Neuronal stem cell (in vitro differentiated cells): ENCODE measurements at regions not wholly inside any gene's neighbourhood (a gene's known extent, or its start where the extent isn't known, plus 50 kb on each side); places are given as distances from the start of the nearest gene placed in this dataset.
"Not testable (repeated sequence)": the region's sequence is repeated elsewhere in the genome, so short reads cannot be mapped to it uniquely, and the experiment has no call there.

Experiments used
- DNase-seq: peaks from one replicate; pipeline ENCODE4 v3.0.0-alpha.2; 2013; ENCODE audit warnings: low spot score
- H2AFZ ChIP-seq: one replicate; pipeline ENCODE4 v1.6.1; 2013; ENCODE audit warnings: mild to moderate bottlenecking, low read length, inconsistent platforms
- H2AK5ac ChIP-seq: 2 replicates; pipeline ENCODE4 v1.6.1; 2013; ENCODE audit warnings: low read depth, mild to moderate bottlenecking, inconsistent platforms, low read length, moderate library complexity, mixed read lengths
- H2BK120ac ChIP-seq: 2 replicates; pipeline ENCODE4 v1.6.1; 2013; ENCODE audit warnings: low read depth, mild to moderate bottlenecking, inconsistent platforms, low read length, moderate library complexity, mixed read lengths
- H2BK12ac ChIP-seq: one replicate; pipeline ENCODE4 v1.6.1; 2013; ENCODE audit warnings: low read length, inconsistent platforms
- H2BK15ac ChIP-seq: 2 replicates; pipeline ENCODE4 v1.6.1; 2013; ENCODE audit warnings: mild to moderate bottlenecking, low read length, inconsistent platforms, mixed read lengths
- H2BK5ac ChIP-seq: one replicate; pipeline ENCODE4 v1.6.1; 2013; ENCODE audit warnings: inconsistent platforms, mild to moderate bottlenecking, low read length, moderate library complexity
- H3K14ac ChIP-seq: one replicate; pipeline ENCODE4 v1.6.1; 2013; ENCODE audit warnings: low read length, inconsistent platforms
- H3K18ac ChIP-seq: 2 replicates; pipeline ENCODE4 v1.6.1; 2013; ENCODE audit warnings: low read length, inconsistent platforms
- H3K23ac ChIP-seq: 2 replicates; pipeline ENCODE4 v1.6.1; 2013; ENCODE audit warnings: low read depth, mild to moderate bottlenecking, mixed read lengths, low read length, inconsistent platforms; ENCODE audit not compliant: poor library complexity
- H3K27ac ChIP-seq: replicated peaks from 3 replicates; pipeline ENCODE4 v1.5.1; 2013; ENCODE audit warnings: low read length, inconsistent platforms
- H3K27me3 ChIP-seq, 3 experiments: 2 replicates each; pipeline ENCODE4 v1.6.1; 2013; ENCODE audit warnings: low read length in 3 of 3, mild to moderate bottlenecking in 2 of 3, inconsistent platforms in 1 of 3, low read depth in 1 of 3, mixed read lengths in 1 of 3, moderate library complexity in 1 of 3; ENCODE audit not compliant: control insufficient read depth in 3 of 3, insufficient read depth in 3 of 3
- H3K36me3 ChIP-seq, 2 donors: replicated peaks in 1 of 2; 2 replicates each; pipeline ENCODE4 v1.6.1; 2013; ENCODE audit warnings: low read length in 2 of 2; ENCODE audit not compliant: control insufficient read depth in 2 of 2, insufficient read depth in 2 of 2
- H3K4ac ChIP-seq: 2 replicates; pipeline ENCODE4 v1.6.1; 2013; ENCODE audit warnings: inconsistent platforms, mild to moderate bottlenecking, low read length, moderate library complexity
- H3K4me1 ChIP-seq, 2 donors: 1 replicate in 1 of 2; 2 replicates in 1 of 2; pipeline ENCODE4 v1.6.1; 2013; ENCODE audit warnings: low read length in 2 of 2, low read depth in 1 of 2; ENCODE audit not compliant: control insufficient read depth in 2 of 2, insufficient read depth in 1 of 2
- H3K4me2 ChIP-seq: one replicate; pipeline ENCODE4 v1.6.1; 2013; ENCODE audit warnings: mild to moderate bottlenecking, low read length, inconsistent platforms; ENCODE audit not compliant: insufficient read depth, poor library complexity, severe bottlenecking
- H3K4me3 ChIP-seq, 2 donors: 2 replicates each; pipeline ENCODE4 v1.5.1; 2013; ENCODE audit warnings: low read length in 2 of 2, mild to moderate bottlenecking in 2 of 2, inconsistent platforms in 1 of 2, moderate library complexity in 1 of 2
- H3K79me1 ChIP-seq: one replicate; pipeline ENCODE4 v1.6.1; 2013; ENCODE audit warnings: low read depth, mild to moderate bottlenecking, inconsistent platforms, low read length, moderate library complexity
- H3K9ac ChIP-seq: one replicate; pipeline ENCODE4 v1.6.1; 2013; ENCODE audit warnings: mild to moderate bottlenecking, low read depth, low read length, inconsistent platforms; ENCODE audit not compliant: poor library complexity
- H3K9me3 ChIP-seq, 2 donors: replicated peaks in 1 of 2; 2 replicates each; pipeline versions ENCODE3 to v1.6.1; 2013; ENCODE audit warnings: low read length in 2 of 2, mild to moderate bottlenecking in 2 of 2, inconsistent platforms in 1 of 2, low read depth in 1 of 2, mixed read lengths in 1 of 2, moderate library complexity in 1 of 2; ENCODE audit not compliant: control insufficient read depth in 2 of 2, insufficient read depth in 1 of 2
- H4K8ac ChIP-seq: one replicate; pipeline ENCODE4 v1.6.1; 2013; ENCODE audit warnings: low read depth, mild to moderate bottlenecking, inconsistent platforms, low read length, moderate library complexity
- H4K91ac ChIP-seq: one replicate; pipeline ENCODE4 v1.6.1; 2013; ENCODE audit warnings: low read length, low read depth, mild to moderate bottlenecking, inconsistent platforms; ENCODE audit not compliant: poor library complexity
- WGBS, 2 donors: extraction: QIAGEN DNeasy Blood & Tissue Kit; methylation state at CpG; one replicate each; pipeline ENCODE4 v1.1.7; 2013; ENCODE audit warnings: missing lambda C conversion rate in 2 of 2, mixed read lengths in 1 of 2; ENCODE audit not compliant: insufficient read length in 2 of 2, insufficient replicate concordance in 1 of 2; ENCODE audit errors: extremely low coverage in 2 of 2; 5-methylcytosine and 5-hydroxymethylcytosine counted together

DNA sequence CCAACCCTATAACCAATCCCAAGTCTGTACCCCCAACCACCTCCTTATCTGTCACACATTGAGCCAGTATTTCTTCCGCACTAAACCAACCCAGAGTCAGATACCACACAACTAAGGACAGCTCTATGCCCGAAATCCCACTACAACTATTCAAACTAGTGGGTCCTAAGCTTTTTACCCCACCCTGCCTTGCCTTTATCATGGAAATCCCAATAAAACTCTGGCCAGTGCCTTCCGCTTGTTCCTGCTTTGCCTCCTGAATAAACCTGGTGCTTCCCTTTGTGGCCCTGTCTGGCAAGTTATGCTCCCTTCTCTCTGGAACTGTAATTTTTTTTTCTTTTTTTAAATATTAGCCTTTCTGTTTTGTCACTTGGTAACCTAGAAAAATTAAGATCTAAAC, 493.3 kb upstream of the SYT1 start:
- Histone ChIP-seq H2BK5ac (no peak overlapping the region), H3K4me1 (peaks cover 0 to 5% of the 10 kb centered on the region in 2 donors), H3K79me1 (no peaks in the 10 kb centered on the region), H2AFZ (no peak overlapping the region), H3K27me3 (no peaks in the 10 kb centered on the region), H3K14ac (no peak overlapping the region), H4K8ac (no peak overlapping the region), H2BK12ac (no peak overlapping the region), H4K91ac (no peak overlapping the region), H3K36me3 (no peaks in the 10 kb centered on the region), H2AK5ac (no peak overlapping the region), H2BK15ac (no peak overlapping the region), H3K4ac (no peak overlapping the region), H2BK120ac (no peak overlapping the region), H3K23ac (no peak overlapping the region), H3K9ac (no peak overlapping the region), H3K4me2 (no peak overlapping the region), H3K27ac (no peak overlapping the region), H3K9me3 (no peaks in the 10 kb centered on the region), H3K18ac (no peak overlapping the region), H3K4me3 (no peak overlapping the region)
- DNase-seq: no peak
- WGBS, 2 donors: no CpG with 5 or more reads among the region's 3 CpGs

DNA sequence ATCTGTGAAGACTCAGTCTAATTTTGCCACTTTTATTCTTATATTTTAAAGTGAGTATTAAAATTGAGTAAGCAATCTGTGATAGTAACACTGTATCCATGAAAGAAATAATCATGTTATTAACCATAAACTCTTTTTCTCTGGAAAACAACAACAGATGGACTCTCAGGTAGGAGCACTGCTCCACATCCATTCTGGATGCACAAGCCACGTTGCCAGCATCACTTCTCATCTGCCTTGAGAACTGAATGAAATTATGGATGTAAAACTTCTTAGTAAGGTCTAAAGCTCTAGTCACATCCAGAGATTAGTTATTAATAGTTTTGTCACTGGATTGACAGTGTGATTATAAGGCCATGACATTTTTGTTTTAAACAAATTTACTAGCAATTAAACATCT, 489.1 kb upstream of the SYT1 start:
- Histone ChIP-seq H4K91ac (no peak overlapping the region), H3K79me1 (no peaks in the 10 kb centered on the region), H3K4me3 (no peak overlapping the region), H2BK12ac (no peak overlapping the region), H2BK15ac (no peak overlapping the region), H3K4me2 (no peak overlapping the region), H3K4me1 (peaks cover 0 to 5% of the 10 kb centered on the region in 2 donors), H3K27ac (no peak overlapping the region), H2AK5ac (no peak overlapping the region), H3K9ac (no peak overlapping the region), H3K36me3 (no peaks in the 10 kb centered on the region), H2AFZ (no peak overlapping the region), H3K23ac (no peak overlapping the region), H3K4ac (no peak overlapping the region), H4K8ac (no peak overlapping the region), H3K14ac (no peak overlapping the region), H3K9me3 (peaks cover 0 to 5% of the 10 kb centered on the region in 2 donors), H3K27me3 (no peaks in the 10 kb centered on the region), H3K18ac (no peak overlapping the region), H2BK120ac (no peak overlapping the region), H2BK5ac (no peak overlapping the region)
- no peak for DNase-seq
- WGBS, 2 donors: no CpG with 5 or more reads among the region's 1 CpG

GRCh38 chr12:78376257-78376656, 488.3 kb upstream of the SYT1 start:
- Histone ChIP-seq H2AFZ (no peak overlapping the region), H3K27me3 (no peaks in the 10 kb centered on the region), H3K9me3 (peaks cover 0 to 5% of the 10 kb centered on the region in 2 donors), H3K4ac (no peak overlapping the region), H3K14ac (no peak overlapping the region), H3K4me1 (peaks cover 0 to 5% of the 10 kb centered on the region in 2 donors), H3K79me1 (no peaks in the 10 kb centered on the region), H3K4me3 (no peak overlapping the region), H3K9ac (no peak overlapping the region), H3K18ac (no peak overlapping the region), H2BK120ac (no peak overlapping the region), H3K27ac (no peak overlapping the region), H2BK5ac (no peak overlapping the region), H4K8ac (no peak overlapping the region), H4K91ac (no peak overlapping the region), H3K36me3 (no peaks in the 10 kb centered on the region), H2AK5ac (no peak overlapping the region), H2BK15ac (no peak overlapping the region), H3K4me2 (no peak overlapping the region), H3K23ac (no peak overlapping the region), H2BK12ac (no peak overlapping the region)
- no peak for DNase-seq

DNA sequence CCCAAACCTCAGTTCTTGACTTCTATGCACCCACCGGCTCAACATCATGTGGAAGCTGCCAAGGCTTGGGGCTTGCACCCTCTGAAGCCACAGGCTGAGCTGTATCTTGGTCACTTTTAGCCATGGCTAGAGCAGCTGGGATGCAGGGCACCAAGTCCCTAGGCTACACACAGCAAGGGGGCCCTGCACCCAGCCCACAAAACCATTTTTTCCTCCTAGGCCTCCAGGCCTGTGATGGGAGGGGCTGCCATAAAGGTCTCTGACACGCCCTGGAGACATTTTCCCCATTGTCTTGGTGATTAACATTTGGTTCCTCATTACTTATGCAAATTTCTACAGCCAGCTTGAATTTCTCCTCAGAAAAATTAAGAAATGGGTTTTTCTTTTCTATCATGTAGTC, 485.5 kb upstream of the SYT1 start:
- H4K91ac ChIP-seq, H3K18ac ChIP-seq, H2BK12ac ChIP-seq, H4K8ac ChIP-seq, H2BK120ac ChIP-seq, H3K4me1 ChIP-seq, H2BK5ac ChIP-seq, H3K4me3 ChIP-seq, H3K23ac ChIP-seq, H3K9ac ChIP-seq, H3K4ac ChIP-seq, H2AFZ ChIP-seq, H2AK5ac ChIP-seq, H3K79me1 ChIP-seq, H3K27ac ChIP-seq, H3K9me3 ChIP-seq, H3K36me3 ChIP-seq, H3K14ac ChIP-seq, H3K27me3 ChIP-seq, DNase-seq, H2BK15ac ChIP-seq, H3K4me2 ChIP-seq: not testable (repeated sequence)
- WGBS, 2 donors: no CpG with 5 or more reads among the region's 2 CpGs
